HG03108 (cell line): ENCODE measurements at regions not wholly inside any gene's neighbourhood (a gene's known extent, or its start where the extent isn't known, plus 50 kb on each side); places are given as distances from the start of the nearest gene placed in this dataset.

Source experiments
- ATAC-seq: cut with Tn5 transposase; IDR thresholded peaks from one replicate; pipeline ENCODE4 v1.9.1; 2021; ENCODE audit warnings: moderate library complexity; ENCODE audit not compliant: unreplicated experiment

- no peak for ATAC-seq
Measured at GRCh38 chr6:14968056-14968637, 277.7 kb upstream of the JARID2 start.

GRCh38 chr6:14969126-14969525 lies 276.7 kb upstream of the JARID2 start:
- no peak for ATAC-seq

GRCh38 chr6:14972379-14973067 lies 273.3 kb upstream of the JARID2 start:
- no peak for ATAC-seq

- ATAC-seq, result no peak
Measured at GRCh38 chr6:14974372-14974771, 271.5 kb upstream of the JARID2 start.

GRCh38 chr6:14974792-14975470 lies 270.9 kb upstream of the JARID2 start:
- no peak for ATAC-seq

- no peak for ATAC-seq
Measured at GRCh38 chr6:14975471-14975817, 270.4 kb upstream of the JARID2 start.

GRCh38 chr6:14977747-14978382 lies 268.0 kb upstream of the JARID2 start:
- ATAC-seq, result no peak

- ATAC-seq, result no peak
Measured at GRCh38 chr6:14981960-14982359, 263.9 kb upstream of the JARID2 start.

GRCh38 chr6:14983599-14984518 lies 262.0 kb upstream of the JARID2 start:
- no peak for ATAC-seq

- ATAC-seq, result no peak
Measured at GRCh38 chr6:14984519-14984853, 261.4 kb upstream of the JARID2 start.

- ATAC-seq, result no peak
Measured at GRCh38 chr6:14985366-14985765, 260.5 kb upstream of the JARID2 start.

GRCh38 chr6:14986370-14986769 lies 259.5 kb upstream of the JARID2 start:
- ATAC-seq, result no peak

GRCh38 chr6:14987490-14987889 lies 258.4 kb upstream of the JARID2 start:
- no peak for ATAC-seq

GRCh38 chr6:14992382-14992781 lies 253.5 kb upstream of the JARID2 start:
- no peak for ATAC-seq

- no peak for ATAC-seq
Measured at GRCh38 chr6:14995208-14995607, 250.7 kb upstream of the JARID2 start.

- ATAC-seq, result no peak
Measured at GRCh38 chr6:14995966-14996602, 249.8 kb upstream of the JARID2 start.

- ATAC-seq, result no peak
Measured at GRCh38 chr6:14996892-14997291, 249.0 kb upstream of the JARID2 start.

GRCh38 chr6:14997507-14997906 lies 248.4 kb upstream of the JARID2 start:
- no peak for ATAC-seq

GRCh38 chr6:14999106-14999505 lies 246.8 kb upstream of the JARID2 start:
- no peak for ATAC-seq

GRCh38 chr6:15001326-15001910 lies 244.5 kb upstream of the JARID2 start:
- no peak for ATAC-seq
